GM08714 (cell line): ENCODE measurements at regions not wholly inside any gene's neighbourhood (a gene's known extent, or its start where the extent isn't known, plus 50 kb on each side); places are given as distances from the start of the nearest gene placed in this dataset.

Experiments
- H3K4me3 ChIP-seq: fragments of 200-500 bp; sonication (Bioruptor generic); 2 replicates; pipeline ENCODE4 v1.5.1; 2014; ENCODE audit warnings: mild to moderate bottlenecking, low read length, inconsistent platforms
- ZNF274 ChIP-seq: IDR thresholded peaks from 2 replicates; pipeline ENCODE4 v1.6.1; 2012; ENCODE audit warnings: mild to moderate bottlenecking, low read depth, low read length

- no peak overlapping the region for H3K4me3 ChIP-seq
- no peak for TF ChIP-seq ZNF274
These were observed 218.6 kb downstream of the KLF13 start for GRCh38 chr15:31545257-31545656.

- no peak for TF ChIP-seq ZNF274
These were observed 223.8 kb downstream of the KLF13 start for GRCh38 chr15:31550211-31550977.

DNA sequence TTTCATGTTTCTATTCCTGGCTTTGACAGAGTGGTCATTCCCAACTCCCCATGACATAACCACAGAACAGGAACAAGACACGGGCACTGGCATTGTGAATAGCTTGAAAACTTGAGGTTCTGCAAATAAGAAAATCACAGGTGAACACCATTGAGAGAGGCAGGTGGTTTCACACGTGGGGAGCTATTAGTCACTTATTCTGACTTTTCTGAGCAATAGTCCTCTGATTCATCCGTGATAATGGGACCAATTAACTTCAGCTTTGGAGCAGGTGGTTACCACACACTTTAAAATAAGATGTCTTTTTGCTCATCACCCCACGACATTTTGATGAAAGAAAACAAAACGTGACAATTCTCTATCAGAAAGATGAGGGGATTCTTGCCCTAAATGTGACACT is 224.7 kb downstream of the KLF13 start:
- no peak for TF ChIP-seq ZNF274
- no peak overlapping the region for H3K4me3 ChIP-seq

More at GRCh38 chr15:31550211-31550977, 223.8 kb downstream of the KLF13 start:
- no peak overlapping the region for H3K4me3 ChIP-seq

- no peak overlapping the region for H3K4me3 ChIP-seq
- no peak for TF ChIP-seq ZNF274
These were observed 226.0 kb downstream of the KLF13 start for GRCh38 chr15:31552482-31553099.

DNA sequence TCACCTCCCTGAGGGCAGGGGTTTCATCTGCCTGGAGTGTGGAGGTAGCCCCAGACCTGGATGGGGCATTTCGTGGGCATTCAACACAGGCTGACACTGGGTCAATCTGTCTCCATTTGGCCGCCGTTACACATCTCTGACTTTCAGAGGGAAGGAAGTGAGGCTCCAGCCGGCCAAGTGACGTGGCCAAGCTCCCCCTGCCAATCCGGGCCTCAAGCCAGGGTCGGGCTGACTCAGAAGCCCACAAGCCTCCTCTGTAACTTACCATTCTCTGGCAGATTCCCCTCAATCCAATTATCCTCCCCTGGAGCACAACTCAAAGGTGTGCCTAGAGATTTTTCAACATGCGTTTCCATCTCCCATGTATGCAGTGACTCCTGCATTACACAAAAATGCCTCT is 227.6 kb downstream of the KLF13 start:
- no peak overlapping the region for H3K4me3 ChIP-seq
- no peak for TF ChIP-seq ZNF274

GRCh38 chr15:31555022-31555421 is 228.4 kb downstream of the KLF13 start:
- no peak overlapping the region for H3K4me3 ChIP-seq
- no peak for TF ChIP-seq ZNF274

DNA sequence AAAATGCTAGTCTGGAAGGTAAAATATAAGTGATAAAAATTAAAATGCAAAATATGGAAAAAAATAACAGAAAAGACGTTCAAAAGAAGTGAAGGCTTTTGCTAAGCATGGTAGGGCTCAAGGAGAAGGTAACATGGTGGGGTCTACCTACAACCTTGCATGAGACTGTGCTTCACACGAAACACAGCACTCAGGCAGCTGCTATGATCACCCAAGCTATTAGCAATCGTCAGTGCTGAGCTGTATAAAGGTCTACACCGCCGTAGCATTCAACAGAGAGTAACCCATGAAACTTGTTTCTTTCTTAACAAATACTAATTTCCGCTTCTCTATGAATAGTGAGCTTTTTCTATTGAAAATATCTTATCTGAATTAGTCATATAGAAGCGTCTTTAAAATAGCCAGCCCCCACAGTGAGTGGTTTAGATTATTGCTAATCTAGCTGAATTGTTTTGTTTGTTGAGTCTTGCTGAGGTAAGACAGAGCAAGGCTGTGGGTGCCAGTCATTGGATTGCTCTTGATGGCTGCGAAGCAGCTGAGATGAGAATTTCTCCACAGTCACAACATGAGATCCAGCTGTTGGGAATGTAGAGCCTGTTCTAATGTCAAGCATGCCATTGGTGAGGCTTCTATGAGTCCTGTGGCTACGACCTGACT is 230.0 kb downstream of the KLF13 start:
- H3K4me3 ChIP-seq: no peak overlapping the region
- TF ChIP-seq ZNF274: no peak

- no peak for TF ChIP-seq ZNF274
- no peak overlapping the region for H3K4me3 ChIP-seq
These were observed 231.3 kb downstream of the KLF13 start for GRCh38 chr15:31557899-31558298.

DNA sequence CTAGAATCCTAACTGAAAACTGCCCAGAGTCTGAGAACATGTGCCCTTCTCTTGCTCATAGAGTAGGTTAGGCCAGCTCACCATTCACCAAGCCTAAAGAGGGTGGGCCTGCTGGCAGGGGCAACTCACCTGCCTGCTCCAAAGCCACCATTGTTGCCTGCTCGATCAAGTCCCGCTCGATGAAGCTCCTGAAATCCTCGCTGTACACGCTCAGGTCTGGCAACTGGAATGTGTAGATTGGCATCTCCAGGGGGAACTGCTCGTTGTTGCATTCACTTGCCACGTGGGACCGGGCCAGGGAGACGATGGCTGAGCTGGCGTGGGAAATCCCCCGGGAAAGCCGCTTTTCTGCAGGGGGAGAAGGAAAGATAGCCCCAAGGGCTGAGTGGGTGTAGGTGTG is 232.2 kb downstream of the KLF13 start:
- H3K4me3 ChIP-seq: no peak overlapping the region
- no peak for TF ChIP-seq ZNF274

DNA sequence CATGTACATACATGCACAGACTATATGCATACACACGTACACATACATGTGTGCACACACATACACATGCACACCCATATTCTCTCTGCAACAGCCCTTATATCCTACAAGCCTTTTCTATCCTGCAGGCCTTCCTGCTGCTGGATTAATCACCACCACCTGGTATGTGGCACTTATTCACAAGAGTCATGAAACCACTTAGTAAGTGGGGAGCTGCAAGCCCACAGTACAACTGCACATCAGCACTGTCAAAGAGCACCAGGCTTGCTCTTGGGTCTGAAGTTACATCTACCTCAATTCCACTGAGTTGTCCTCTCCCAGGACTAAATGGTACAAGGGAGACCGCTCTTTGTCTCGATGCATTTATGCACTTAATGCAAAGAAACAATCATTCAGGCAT is 233.2 kb downstream of the KLF13 start:
- no peak overlapping the region for H3K4me3 ChIP-seq
- no peak for TF ChIP-seq ZNF274

DNA sequence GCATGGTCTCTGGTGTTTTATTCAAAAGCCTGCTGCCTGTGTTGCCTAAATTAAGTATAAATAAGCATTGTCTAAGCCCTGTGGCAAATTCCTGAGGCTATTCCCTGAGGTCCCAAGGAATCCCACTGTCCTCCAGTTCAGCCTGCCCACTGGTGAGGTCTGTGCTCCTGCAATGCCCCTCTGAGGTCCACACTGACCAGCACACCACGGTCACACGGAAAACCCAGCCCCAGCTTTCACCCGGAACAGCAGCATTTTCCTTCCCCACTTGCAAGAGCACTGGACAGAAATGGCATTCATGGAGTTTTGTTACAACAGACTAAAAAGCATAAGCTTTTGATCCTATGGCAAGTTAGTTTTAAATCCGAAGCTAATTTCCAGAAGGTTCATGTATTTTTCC is 234.0 kb downstream of the KLF13 start:
- TF ChIP-seq ZNF274: no peak
- H3K4me3 ChIP-seq: no peak overlapping the region

DNA sequence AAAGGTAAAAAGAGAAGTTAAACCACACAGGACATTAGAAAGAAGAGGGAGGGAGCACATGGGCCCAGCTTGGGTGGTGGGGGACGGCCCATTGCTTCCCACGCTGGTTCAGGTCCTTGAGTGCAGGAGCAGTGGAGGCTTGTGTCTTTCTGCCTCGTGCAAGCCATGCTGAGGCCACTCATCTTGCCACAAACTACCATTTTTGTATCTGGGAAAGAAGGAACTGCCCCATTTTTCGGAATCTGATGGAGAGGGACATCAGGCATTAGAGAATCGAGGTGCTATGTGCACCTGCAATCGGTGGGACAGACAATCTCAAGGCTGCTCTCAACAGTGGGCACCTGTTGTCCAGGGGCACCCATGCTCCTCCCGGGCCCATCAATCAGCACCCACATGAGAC is 234.5 kb downstream of the KLF13 start:
- TF ChIP-seq ZNF274: no peak

DNA sequence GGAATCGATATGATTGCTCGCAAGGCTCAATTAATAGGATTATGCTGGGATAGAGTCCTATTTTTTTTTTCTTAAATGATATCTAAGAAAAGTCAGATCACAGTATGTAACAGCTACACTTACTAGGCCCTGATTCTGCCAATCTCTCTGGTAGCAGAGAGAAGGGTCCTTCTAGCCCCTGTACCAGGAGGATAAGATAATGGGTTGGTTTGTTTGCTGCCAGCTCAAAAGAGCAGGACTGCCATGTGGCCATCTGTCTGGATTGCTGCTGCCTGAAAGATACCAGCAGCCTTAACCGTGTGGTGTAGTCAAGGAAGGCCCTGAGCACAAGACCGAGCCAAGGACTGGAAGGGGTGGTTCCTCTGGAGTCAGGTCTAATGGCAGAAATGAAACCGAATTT is 236.4 kb downstream of the KLF13 start:
- no peak overlapping the region for H3K4me3 ChIP-seq
- TF ChIP-seq ZNF274: no peak

More for the DNA sequence above, 234.5 kb downstream of the KLF13 start:
- H3K4me3 ChIP-seq: no peak overlapping the region

- TF ChIP-seq ZNF274: no peak
- H3K4me3 ChIP-seq: no peak overlapping the region
These were observed 236.8 kb downstream of the KLF13 start for GRCh38 chr15:31563421-31563820.

GRCh38 chr15:31567861-31568260 is 241.2 kb downstream of the KLF13 start:
- TF ChIP-seq ZNF274: no peak
- no peak overlapping the region for H3K4me3 ChIP-seq
